GM21737 (cell line): ENCODE measurements at regions not wholly inside any gene's neighbourhood (a gene's known extent, or its start where the extent isn't known, plus 50 kb on each side); places are given as distances from the start of the nearest gene placed in this dataset.
A peak's percentile ranks its signal among the peaks of the same experiment; 100 is the strongest.
"Not testable (repeated sequence)": the region's sequence is repeated elsewhere in the genome, so short reads cannot be mapped to it uniquely, and the experiment has no call there.

Experiments used
- ATAC-seq: cut with Tn5 transposase; IDR thresholded peaks from one replicate; pipeline ENCODE4 v1.9.1; 2021; ENCODE audit warnings: mild to moderate bottlenecking, moderate library complexity; ENCODE audit not compliant: unreplicated experiment

DNA sequence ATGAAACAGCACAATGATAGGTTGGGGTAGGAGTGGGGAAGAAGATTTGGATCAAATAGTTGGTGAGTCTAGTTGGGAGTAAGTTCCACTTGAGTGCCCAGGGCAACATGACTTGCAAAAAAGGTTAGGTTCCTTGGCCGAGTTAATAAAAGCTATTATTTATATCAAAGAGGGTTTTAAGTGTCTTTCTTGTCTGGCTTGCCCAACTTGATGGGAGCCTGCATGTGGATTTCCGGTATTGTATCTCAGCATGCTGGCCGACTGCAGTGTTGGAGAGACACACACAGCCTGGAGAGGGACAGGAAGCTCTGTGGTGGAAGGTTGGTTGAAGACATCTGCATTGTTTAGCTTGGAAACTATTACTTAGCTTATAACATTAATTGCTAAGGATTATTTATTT, 449.5 kb upstream of the TBL1XR1 start:
- peak; percentile 89 for ATAC-seq

DNA sequence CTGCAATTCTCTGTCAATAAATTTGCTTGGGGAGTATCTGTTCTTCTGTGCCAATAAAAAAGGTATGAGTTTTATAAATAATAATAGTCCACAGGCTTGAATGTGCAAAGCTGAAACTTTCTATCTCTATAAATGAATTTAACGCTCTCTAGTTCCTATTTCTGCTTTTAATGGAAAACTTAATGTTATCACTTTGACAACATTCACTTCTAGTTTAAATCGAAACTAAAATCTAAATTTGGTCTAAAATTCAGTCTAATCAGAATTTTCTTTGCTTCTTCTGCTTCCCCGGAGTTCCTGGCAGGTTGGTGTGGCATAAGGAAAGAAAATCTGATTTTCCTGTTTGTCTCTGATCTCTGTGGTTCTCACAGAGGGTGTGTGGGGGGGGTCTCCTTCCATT, 450.1 kb upstream of the TBL1XR1 start:
- no peak for ATAC-seq

DNA sequence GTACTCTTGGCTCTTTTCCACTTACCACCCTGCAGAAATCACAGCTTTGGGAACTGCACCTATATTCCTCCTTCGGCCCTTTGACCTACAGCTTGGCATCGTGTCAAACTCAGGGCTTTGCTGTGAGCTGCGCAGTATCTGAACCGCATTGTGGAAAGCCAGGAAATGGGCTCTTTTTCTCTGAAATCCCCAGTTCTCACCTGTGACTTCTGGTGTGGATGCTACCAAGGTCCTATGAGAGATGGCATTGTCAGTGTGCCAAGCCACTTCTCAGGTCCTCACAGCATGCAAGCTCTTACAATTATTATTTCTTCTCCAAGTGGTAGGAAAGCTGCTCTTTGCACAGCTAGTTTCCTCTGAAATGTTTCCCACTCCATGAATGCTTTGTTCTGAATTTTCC, 450.6 kb upstream of the TBL1XR1 start:
- no peak for ATAC-seq

DNA sequence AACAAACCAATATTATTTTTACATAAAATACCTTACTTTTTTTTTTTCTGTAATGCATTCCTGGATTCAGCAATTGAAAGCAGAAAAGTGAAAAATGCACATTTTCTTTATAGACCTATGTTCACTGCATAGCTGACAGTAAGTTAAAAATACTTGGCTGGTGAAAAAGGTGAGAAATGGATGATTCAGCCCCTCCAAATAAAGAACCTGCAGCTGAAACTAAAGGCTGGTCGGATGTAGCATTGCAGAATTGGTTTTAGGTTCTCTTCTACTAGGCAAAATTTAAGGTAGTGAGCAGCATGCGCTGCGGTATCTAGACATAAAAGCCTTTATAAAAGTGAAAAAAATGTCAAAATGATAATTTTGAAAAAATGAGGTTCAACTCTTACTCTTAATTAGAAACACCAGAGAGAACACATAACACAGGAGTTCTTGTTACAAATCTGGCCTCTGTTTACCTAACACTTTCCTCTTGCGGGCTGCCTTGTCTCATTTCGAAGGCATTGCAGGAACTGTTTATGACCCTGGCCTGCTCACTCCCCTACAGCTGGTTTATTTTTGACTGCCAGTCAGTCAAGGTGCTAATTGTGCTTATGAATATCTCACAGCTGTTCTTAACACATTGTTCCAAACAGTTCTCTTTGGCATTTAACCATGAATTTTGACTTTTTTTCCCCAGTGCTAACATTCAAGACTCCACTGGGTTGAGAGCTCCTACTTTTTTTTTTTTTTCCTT, 455.4 kb upstream of the TBL1XR1 start:
- ATAC-seq, result no peak

DNA sequence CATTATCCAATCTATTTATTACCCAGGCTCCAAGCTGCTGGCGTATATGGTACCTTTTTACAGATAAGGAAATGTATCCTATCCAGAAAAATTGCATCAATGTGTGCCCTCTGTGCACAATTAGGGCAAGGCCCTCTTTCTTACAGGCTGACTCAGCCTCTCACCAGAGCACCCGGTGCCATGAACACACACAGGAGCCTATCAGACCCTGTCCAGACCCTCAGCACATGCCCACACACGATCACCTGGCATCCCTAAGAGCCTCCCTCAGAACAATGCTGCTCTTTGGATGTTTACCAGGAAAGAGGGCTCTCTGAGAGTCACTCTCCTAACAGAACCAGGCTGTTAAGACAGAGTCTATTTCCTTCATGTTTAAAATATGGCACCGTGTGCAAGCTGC, 460.0 kb upstream of the TBL1XR1 start:
- no peak for ATAC-seq

DNA sequence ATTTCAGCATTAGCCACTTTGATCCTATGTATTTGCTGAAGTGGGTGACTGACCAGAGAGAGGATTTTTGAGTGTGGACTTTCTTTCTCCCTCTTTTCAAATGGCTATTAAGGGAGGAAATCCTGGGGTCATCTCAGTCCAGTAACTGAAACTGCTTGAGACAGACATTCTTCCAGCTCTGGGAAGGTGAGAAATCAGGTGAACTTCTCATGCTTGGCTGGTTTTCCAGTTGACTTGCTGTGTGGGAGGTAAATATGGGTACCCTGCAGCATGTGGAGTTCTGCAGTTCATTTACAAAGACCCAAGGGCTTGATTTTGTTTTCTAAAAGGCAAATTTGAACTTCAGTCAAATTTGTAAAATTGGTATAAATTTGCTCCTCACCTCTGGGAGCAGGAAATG, 461.1 kb upstream of the TBL1XR1 start:
- no peak for ATAC-seq

DNA sequence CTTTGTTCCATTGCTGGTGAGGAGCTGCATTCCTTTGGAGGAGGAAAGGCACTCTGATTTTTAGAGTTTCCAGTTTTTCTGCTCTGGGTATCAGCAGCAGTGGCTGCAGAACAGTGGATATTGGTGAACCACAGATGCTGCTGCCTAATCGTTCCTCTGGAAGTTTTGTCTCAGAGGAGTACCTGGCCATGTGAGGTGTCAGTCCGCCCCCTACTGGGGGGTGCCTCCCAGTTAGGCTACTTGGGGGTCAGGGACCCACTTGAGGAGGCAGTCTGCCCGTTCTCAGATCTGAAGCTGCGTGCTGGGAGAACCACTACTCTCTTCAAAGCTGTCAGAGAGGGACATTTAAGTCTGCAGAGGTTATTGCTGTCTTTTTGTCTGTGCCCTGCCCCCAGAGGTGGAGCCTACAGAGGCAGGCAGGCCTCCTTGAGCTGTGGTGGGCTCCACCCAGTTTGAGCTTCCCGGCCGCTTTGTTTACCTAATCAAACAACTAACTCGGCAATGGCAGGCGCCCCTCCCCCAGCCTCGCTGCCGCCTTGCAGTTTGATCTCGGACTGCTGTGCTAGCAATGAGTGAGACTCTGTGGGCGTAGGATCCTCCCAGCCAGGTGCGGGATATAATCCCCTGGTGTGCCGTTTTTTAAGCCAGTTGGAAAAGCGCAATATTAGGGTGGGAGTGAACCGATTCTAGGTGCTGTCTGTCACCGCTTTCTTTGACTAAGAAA, 467.3 kb upstream of the TBL1XR1 start:
- ATAC-seq, result not testable (repeated sequence)

DNA sequence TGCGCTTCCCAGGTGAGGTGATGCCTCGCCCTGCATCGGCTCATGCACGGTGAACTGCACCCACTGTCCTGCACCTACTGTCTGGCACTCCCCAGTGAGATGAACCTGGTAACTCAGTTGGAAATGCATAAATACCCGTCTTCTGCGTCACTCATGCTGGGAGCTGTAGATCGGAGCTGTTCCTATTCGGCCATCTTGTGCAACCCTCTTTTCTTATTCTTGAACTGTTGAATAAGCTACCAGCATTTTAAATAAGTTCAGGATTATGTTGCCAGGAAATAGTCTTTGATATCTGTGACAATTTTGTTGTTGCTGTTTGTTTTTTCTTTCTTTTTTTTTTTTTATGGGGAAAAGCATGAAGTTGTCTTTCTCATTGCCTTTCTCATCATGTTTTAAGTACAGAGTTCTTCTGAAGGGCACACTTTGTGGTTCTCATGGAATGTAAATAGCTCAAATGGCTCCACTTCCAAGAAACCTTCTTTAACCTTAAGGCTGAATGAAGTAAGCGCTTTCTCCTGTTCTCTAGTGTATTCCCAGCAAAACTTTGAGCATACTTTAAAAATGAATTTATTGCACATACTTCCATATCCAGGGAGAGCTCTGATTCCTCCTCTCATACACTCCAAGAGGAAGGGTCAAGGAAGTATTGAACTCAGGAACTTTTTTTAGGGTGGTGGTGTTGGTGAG, 468.0 kb upstream of the TBL1XR1 start:
- no peak for ATAC-seq

DNA sequence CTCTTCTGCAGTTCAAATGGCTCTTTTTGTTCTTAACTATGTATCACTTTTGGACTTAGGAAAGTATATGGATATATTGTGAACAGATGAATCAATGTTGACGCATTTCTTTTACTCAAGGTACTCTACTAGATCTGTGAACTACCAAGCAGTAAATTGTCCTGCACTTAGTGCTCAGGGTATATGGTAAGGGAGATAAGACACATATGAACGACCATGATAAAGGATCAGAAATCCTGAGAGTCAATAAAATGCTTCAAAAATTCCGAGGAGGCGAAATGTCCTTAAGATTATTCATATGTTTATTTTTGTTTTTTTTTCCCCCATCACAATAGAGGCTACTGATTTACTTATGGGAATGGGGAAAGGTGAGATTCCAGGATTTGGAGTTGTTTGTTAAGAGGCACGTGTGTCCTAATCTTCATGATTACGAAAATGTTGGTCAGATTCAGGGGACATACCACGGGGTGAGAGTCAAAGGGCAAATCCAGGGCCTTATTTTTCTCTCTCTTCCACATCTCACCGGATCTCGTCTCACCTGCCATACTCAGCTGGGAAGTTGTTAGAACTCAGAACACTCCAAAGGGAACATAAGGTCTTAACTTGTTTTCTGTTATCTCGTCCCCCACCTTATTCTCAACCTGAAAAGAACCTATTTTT, 475.1 kb upstream of the TBL1XR1 start:
- ATAC-seq, result no peak

DNA sequence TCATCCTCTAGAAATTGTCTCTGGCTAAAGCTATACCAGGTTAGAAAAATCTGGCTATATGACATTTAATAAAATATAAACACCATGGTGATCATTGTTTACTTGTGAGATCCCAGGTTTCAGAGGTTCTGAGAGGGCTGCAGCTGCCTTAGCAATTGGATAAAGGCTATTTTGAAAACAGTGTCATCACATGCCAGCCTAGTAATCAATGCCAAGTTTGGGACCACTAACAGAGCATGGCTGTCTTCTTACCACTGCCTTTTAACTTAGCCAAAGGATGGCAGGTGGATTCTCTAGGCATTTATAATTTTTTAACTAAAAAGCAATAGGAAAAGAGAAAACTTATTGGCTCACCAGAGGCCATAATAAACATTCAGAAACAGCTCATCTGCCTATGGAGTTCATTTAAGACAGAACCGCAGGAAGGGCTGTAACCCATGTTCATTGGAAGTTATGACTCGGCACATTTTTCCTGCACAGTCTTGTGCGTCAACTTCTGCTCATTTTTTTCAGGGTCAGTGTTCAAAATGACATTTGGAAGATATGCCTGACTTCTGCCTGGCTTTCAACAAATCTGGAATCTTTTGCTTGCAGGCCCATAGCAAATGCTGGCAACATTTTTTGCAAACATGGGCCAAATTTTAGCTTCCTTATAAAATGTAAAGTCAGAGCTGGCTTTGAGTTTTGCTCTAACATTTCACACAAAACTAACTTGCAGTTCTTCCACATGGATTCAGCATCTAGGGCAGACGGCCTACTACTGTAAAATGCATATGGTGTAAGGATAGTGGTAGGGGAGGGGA, 476.0 kb upstream of the TBL1XR1 start:
- no peak for ATAC-seq

DNA sequence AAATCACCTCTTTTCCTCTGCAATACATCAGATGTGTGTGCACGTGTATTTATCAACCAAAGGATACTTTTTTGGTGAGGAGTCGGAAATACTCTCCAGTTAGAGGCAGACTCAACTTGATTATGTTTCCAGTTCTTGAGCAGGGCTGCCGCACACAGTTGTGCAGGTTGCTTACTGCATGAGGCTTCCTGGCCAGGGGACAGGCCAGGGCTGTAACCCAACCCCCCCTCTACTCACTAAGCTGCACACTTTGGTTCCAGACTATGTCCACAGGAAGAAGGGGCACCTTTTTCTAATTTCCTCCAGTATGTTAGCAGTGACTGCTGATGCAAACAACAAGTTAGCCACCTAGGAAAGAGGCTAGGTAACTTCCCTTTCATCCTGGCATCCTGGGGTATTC, 476.9 kb upstream of the TBL1XR1 start:
- no peak for ATAC-seq

DNA sequence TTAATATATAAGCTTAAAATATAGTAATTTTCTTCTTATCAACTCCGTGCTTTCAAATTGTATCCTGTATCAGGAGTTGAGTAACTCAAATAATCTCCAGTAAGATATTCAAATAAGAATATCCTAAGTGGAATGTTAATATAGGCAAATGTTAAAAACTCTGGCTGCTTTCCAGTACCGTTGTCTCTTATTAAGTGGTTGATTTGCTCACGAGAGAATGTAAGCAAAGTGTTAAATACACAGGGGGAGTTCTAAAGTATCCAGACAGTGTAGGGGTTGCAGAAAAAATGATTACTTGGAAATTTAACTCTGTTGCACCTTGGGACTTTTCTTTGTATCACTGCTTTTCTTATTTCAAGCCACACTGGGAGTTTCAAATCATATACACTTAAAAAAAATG, 478.9 kb upstream of the TBL1XR1 start:
- ATAC-seq, result no peak

DNA sequence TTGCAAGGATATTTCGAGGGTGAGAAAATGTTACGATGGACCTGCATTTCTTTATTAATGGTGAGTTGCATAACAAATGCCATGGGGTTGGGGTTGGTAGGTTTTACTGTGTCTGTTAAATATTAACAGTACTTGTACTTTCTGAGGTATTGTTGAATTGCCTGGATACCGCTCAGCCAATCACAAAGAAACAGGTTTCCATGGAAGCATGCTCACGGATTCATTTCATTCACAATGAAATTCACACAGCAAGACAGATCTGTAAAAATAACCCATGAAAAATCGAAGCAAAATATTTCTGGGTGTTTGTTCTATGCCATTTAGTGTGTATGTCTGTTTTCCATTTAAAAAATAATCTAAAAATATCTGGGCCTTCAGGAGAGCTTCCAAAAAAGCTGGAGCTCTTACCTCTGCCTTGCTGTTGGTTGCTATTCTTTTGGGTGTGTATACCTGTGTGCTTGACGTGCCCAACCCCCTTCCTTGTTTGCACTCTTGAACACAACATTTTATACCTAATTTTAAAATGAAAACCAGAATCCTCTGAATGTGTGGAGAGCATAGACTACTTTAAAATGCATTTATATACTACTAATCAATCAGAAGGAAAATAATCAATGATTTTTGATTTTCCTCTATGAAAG, 479.8 kb upstream of the TBL1XR1 start:
- no peak for ATAC-seq

DNA sequence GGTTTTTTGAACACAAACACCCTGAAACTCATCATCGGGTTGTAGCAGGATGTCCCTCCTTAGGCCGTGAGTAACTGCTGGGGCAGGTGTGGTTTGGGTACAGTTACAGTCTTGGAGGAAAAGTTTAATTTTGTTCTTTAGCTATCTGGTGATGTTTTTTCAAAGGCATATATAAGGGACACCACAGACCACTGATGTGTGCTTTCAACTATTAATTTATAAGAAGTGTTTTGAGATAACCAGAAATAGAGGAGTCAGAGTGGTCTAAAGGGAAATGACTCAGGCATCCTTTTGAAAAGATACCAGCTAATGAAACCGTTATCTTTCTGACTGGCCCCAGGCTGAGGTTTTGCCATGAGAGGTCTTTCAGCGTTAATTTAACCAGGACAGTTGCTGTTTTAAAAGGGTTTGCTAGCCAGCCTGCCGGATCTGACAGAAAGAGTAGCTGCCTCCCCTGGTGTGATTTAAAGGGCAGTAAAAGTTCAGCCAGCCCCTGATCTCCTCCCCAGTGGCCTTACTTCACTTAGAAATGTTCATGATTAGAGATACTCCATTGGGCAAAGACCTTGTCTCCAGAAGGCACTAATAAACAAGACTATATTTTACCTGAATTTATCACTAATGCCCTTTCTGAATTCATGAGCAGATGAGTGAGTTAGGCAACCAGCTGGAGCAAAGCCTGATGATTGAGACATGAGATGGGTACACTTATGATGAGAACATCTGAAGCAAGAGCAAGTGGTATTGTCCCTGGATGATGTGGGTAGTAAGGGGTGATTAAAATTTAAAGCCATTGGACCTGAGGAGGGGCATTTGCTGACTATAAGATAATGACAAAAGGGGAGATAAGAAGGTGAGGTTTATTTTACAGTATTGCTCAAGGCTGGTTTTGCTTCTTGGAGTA, 482.5 kb upstream of the TBL1XR1 start:
- ATAC-seq, result peak; percentile 85

DNA sequence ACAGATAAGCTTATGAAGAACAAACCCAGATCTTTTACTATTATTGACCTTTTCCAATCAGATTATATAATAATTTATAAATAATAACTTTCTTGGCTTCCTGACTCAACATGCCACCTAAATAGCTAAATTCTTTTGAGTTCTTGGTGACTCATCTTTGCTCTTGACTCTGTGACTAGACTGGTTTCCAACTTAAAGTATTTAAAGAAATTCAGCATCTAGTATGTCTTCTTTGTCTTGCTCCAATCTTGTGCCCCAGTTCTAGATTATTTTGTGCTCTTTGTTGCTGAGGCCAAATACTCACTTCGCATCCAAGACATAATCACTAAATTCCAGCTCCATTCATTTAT, 483.2 kb upstream of the TBL1XR1 start:
- no peak for ATAC-seq

DNA sequence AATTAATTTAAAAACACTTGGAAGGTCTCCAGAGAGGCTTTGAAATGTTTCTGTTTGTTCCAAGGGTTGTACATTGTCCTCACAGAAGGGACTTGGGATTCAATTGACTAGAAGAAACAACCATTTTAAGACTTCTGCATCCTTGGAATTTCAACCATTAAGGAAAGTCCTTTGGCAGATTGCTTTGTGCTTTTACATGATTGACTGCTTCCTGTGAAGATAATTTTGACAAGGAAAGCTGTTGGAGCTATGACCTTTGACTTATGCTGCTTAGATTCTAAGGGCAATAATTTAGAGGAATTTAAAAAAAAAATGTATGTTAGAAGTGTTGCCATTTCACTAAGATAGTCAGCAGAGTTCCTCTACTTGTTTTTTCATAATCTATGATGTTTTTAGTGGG, 483.9 kb upstream of the TBL1XR1 start:
- no peak for ATAC-seq

DNA sequence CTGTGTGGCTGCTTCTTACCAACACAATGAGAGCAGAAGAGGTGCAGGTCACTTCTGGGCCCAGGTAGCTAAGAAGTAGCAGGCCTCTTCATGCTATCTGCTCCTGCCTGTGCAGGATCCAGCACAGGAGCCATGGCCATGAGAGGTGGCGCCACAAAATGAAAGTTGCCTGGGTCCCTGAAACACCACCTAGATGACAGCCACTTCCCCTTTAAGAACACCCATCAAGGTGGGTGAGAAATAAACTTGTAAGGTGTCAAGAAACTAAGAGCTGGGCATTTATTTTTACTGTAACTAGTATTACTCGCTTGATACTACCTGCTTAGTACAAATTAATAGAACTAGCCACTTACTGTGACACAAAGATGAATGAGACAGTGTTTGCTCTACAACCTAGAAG, 484.6 kb upstream of the TBL1XR1 start:
- ATAC-seq, result no peak

DNA sequence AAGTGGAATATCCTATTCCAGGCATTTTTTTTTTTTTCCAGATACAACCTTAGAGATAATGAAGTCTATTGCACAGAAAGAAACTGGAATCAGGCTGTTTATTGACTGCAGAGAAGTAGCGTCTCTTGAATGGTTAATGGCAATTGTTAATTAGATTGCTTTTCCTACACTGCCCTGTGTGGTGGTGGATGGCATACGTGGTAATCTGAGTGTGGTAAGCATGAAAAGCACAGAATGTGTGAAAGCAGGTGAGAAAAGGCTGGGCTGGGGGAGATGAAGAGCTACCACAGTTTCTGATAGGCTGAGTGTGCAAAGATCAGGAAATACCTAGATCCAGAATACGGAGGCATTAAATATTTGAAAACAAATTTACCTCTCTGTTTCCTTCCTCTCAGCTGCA, 486.3 kb upstream of the TBL1XR1 start:
- no peak for ATAC-seq

DNA sequence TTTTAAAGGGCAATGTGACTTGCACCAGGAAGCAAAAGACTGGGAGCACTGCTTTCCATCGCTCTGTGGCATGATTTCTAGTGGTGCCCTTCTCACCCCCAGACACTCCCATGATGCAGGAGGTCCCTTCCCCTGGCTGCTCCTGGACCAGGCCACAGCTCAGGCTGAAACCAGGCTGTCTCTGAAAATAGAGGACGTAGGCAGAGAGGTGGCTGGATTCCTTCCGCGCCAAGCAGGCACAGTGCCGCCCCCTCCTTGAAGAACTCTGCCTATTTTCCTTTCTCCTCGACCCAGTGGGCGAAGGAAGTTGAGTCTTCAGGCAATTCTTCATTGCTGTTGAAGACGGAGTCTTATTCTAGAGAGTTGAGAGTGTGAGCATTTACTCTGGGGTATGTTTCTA, 489.4 kb upstream of the TBL1XR1 start:
- ATAC-seq, result no peak
